Ecto neural progenitor cell (in vitro differentiated cells): ENCODE measurements at regions not wholly inside any gene's neighbourhood (a gene's known extent, or its start where the extent isn't known, plus 50 kb on each side); places are given as distances from the start of the nearest gene placed in this dataset.
"Not testable (repeated sequence)": the region's sequence is repeated elsewhere in the genome, so short reads cannot be mapped to it uniquely, and the experiment has no call there.

Source experiments
- DNase-seq: peaks from one replicate; pipeline ENCODE4 v3.0.0-alpha.2; 2018; ENCODE audit warnings: low spot score

GRCh38 chr1:177710696-177711620, 258.9 kb downstream of the SEC16B start:
- DNase-seq: no peak

GRCh38 chr1:177708406-177708805, 261.5 kb downstream of the SEC16B start:
- DNase-seq: no peak

GRCh38 chr1:177706977-177707376, 262.9 kb downstream of the SEC16B start:
- DNase-seq: no peak

GRCh38 chr1:177705839-177706238, 264.0 kb downstream of the SEC16B start:
- DNase-seq: no peak

- DNase-seq: no peak
Measured at GRCh38 chr1:177703888-177704446, 265.9 kb downstream of the SEC16B start.

GRCh38 chr1:177701654-177702353, 268.1 kb downstream of the SEC16B start:
- no peak for DNase-seq

GRCh38 chr1:177700856-177701255, 269.0 kb downstream of the SEC16B start:
- DNase-seq: no peak

- no peak for DNase-seq
Measured at GRCh38 chr1:177690996-177691395, 278.9 kb downstream of the SEC16B start.

GRCh38 chr1:177687544-177687943, 282.3 kb downstream of the SEC16B start:
- DNase-seq: no peak

GRCh38 chr1:177686933-177687332, 282.9 kb downstream of the SEC16B start:
- DNase-seq: no peak

GRCh38 chr1:177669161-177669560, 300.7 kb downstream of the SEC16B start:
- DNase-seq: no peak

- DNase-seq: no peak
Measured at GRCh38 chr1:177665935-177666334, 303.9 kb downstream of the SEC16B start.

- DNase-seq: not testable (repeated sequence)
Measured at GRCh38 chr1:177664742-177665141, 305.1 kb downstream of the SEC16B start.

- DNase-seq: no peak
Measured at GRCh38 chr1:177660188-177660587, 309.7 kb downstream of the SEC16B start.

GRCh38 chr1:177659281-177659680, 310.6 kb downstream of the SEC16B start:
- DNase-seq: no peak

- DNase-seq: no peak
Measured at GRCh38 chr1:177656598-177656997, 313.3 kb downstream of the SEC16B start.

- DNase-seq: no peak
Measured at GRCh38 chr1:177650947-177651346, 318.9 kb downstream of the SEC16B start.

GRCh38 chr1:177648731-177649265, 321.1 kb downstream of the SEC16B start:
- DNase-seq: no peak

- no peak for DNase-seq
Measured at GRCh38 chr1:177648138-177648537, 321.7 kb downstream of the SEC16B start.

GRCh38 chr1:177646757-177647730, 322.8 kb downstream of the SEC16B start:
- DNase-seq: no peak

- no peak for DNase-seq
Measured at GRCh38 chr1:177645491-177646190, 324.2 kb downstream of the SEC16B start.
